Kidney (tissue), 13 donors: ENCODE measurements at regions not wholly inside any gene's neighbourhood (a gene's known extent, or its start where the extent isn't known, plus 50 kb on each side); places are given as distances from the start of the nearest gene placed in this dataset.

ENCODE experiments used
- DNase-seq, 5 donors: peaks; one replicate each; pipeline ENCODE4 v3.0.0-alpha.2; 2013 to 2020
- FAIRE-seq: peaks from 2 replicates; lab custom pipeline; 2012; peaks lifted over from hg19 to GRCh38; lab: Jason Lieb, UNC
- H3K27ac ChIP-seq, 2 donors: one replicate each; pipeline ENCODE4 v1.7.0; 2013; ENCODE audit warnings: low read depth in 2 of 2, low read length in 2 of 2, inconsistent platforms in 1 of 2
- H3K27me3 ChIP-seq: one replicate; pipeline ENCODE4 v1.7.1; 2013; ENCODE audit warnings: low read length, inconsistent platforms; ENCODE audit not compliant: control insufficient read depth, insufficient read depth
- H3K36me3 ChIP-seq, 3 donors: one replicate each; pipeline versions ENCODE4 v1.7.0 to v1.7.1; 2013; ENCODE audit warnings: low read length in 3 of 3, control low read depth in 1 of 3, inconsistent platforms in 1 of 3; ENCODE audit not compliant: insufficient read depth in 3 of 3, control insufficient read depth in 2 of 3
- H3K4me1 ChIP-seq, 3 donors: one replicate each; pipeline versions ENCODE4 v1.7.0 to v1.7.1; 2013; ENCODE audit warnings: low read length in 3 of 3, inconsistent platforms in 1 of 3, low read depth in 1 of 3; ENCODE audit not compliant: control insufficient read depth in 2 of 3, insufficient read depth in 2 of 3
- H3K4me3 ChIP-seq, 3 donors: one replicate each; pipeline versions ENCODE4 v1.7.0 to v1.8.1; 2013; ENCODE audit warnings: low read length in 3 of 3, control low read depth in 1 of 3, inconsistent platforms in 1 of 3
- H3K9ac ChIP-seq, 3 donors: one replicate each; pipeline versions ENCODE4 v1.7.0 to v1.7.1; 2013; ENCODE audit warnings: low read length in 3 of 3, control low read depth in 1 of 3, inconsistent platforms in 1 of 3
- H3K9me3 ChIP-seq, 3 donors: one replicate each; pipeline versions ENCODE4 v1.7.0 to v1.7.1; 2013; ENCODE audit warnings: low read length in 3 of 3, control low read depth in 1 of 3, inconsistent platforms in 1 of 3; ENCODE audit not compliant: control insufficient read depth in 2 of 3, insufficient read depth in 1 of 3
- intact Hi-C: fragments of 100-400 bp; cut with DNase I; formaldehyde crosslinking; loops from one replicate; pipeline ENCODE4 v1.11.1; 2022
- TF ChIP-seq, protein P1 (sequence below): IDR thresholded peaks from 3 replicates; pipeline ENCODE4 v1.5.1; 2012; ENCODE audit warnings: mild to moderate bottlenecking, moderate library complexity, borderline replicate concordance; ENCODE audit not compliant: insufficient read depth; ENCODE audit errors: extremely low read depth
- donor health status: control.
- donor health status: control.
- donor health status: control.
- donor health status: control.
- donor health status: control.
- donor health status: DM: yes; HTN: yes; CAD: no.
- donor health status: Normal renal cell carcinoma (clear cell type).

DNA sequence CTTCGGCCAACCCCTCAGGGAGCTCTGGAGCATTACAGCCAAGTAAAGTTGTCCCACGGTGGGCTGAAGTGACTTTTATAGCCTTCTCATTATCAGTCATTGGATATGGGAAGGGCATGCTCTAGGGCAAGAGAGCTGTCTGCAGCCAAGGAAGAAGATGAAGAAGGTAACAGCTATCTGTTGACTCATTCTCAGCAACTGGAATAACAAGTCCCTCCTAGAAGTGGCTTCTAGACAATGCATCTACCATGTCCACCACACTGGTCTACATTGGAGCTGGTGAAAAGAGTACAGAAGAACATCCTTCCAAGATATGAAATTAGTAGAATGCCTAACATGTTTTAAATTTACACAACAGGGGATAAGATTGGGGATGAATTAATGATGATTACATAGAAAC is 524.2 kb downstream of the ACTL7B start:
- TF ChIP-seq, protein P1, sequence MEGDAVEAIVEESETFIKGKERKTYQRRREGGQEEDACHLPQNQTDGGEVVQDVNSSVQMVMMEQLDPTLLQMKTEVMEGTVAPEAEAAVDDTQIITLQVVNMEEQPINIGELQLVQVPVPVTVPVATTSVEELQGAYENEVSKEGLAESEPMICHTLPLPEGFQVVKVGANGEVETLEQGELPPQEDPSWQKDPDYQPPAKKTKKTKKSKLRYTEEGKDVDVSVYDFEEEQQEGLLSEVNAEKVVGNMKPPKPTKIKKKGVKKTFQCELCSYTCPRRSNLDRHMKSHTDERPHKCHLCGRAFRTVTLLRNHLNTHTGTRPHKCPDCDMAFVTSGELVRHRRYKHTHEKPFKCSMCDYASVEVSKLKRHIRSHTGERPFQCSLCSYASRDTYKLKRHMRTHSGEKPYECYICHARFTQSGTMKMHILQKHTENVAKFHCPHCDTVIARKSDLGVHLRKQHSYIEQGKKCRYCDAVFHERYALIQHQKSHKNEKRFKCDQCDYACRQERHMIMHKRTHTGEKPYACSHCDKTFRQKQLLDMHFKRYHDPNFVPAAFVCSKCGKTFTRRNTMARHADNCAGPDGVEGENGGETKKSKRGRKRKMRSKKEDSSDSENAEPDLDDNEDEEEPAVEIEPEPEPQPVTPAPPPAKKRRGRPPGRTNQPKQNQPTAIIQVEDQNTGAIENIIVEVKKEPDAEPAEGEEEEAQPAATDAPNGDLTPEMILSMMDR, result no peak
- no peak for FAIRE-seq
- H3K4me3 ChIP-seq, result no peak overlapping the region
- H3K27ac ChIP-seq, result no peak overlapping the region
- no peaks in the 10 kb centered on the region for H3K27me3 ChIP-seq
- peaks cover 0 to 11% (median 6%) of the 10 kb centered on the region in 3 donors for H3K9me3 ChIP-seq
- DNase-seq, result peak in 1 of 5 donors; percentile 16
- intact Hi-C loops, result no loop called here
- H3K4me1 ChIP-seq, result no peaks in the 10 kb centered on the region
- no peak overlapping the region for H3K9ac ChIP-seq
- H3K36me3 ChIP-seq, result no peaks in the 10 kb centered on the region

DNA sequence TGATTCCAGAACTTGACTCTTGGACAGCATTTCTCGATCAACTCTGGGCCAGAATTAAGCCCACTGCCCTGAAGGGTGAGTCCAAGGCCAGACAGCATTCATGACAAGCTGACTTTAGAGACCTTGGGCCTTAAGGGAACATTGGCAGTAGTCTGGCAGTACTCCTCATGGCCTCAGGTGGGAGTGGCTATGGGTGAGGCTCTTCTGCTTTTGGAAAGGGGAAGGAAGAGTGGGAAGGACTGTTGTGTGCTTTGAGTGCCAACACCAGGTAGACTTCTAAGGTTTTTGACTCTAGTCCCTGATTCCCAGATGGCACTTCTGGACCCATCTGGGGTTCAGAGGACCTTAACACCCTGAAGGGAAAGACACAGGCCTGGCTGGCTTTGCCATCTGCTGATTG is 530.4 kb downstream of the ACTL7B start:
- no peak overlapping the region for H3K9ac ChIP-seq
- H3K36me3 ChIP-seq, result no peaks in the 10 kb centered on the region
- peaks cover 0 to 14% (median 6%) of the 10 kb centered on the region in 3 donors for H3K9me3 ChIP-seq
- DNase-seq, result no peak
- TF ChIP-seq, protein P1, result no peak
- no peak overlapping the region for H3K27ac ChIP-seq
- intact Hi-C loops, result no loop called here
- no peak for FAIRE-seq
- H3K4me1 ChIP-seq, result no peaks in the 10 kb centered on the region
- no peaks in the 10 kb centered on the region for H3K27me3 ChIP-seq
- no peak overlapping the region for H3K4me3 ChIP-seq

DNA sequence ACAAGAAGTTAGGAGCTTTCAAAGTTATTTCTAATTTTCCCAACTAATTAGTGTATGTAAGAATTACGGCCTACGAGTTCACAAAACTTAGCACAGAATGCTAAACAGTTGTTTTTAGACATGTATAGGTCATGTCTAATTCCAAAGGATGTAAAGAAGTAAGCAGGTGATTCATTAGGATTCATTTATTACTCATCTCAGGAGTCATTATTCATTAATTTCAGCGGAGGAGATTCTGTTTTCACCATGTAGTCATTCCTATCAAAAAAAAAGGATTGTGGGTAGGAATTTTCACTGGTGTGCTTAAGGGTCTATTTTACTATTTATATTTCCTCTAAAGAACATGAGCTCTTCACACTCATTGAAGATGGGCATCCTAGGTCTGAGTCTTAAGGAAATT is 532.2 kb downstream of the ACTL7B start:
- no peak for FAIRE-seq
- no peaks in the 10 kb centered on the region for H3K27me3 ChIP-seq
- H3K9me3 ChIP-seq, result peaks cover 0 to 14% (median 6%) of the 10 kb centered on the region in 3 donors

More for the DNA sequence above, 532.2 kb downstream of the ACTL7B start:
- no peaks in the 10 kb centered on the region for H3K36me3 ChIP-seq
- no peak overlapping the region for H3K9ac ChIP-seq
- intact Hi-C loops, result no loop called here
- TF ChIP-seq, protein P1, result no peak
- H3K4me1 ChIP-seq, result no peaks in the 10 kb centered on the region
- no peak overlapping the region for H3K4me3 ChIP-seq
- no peak overlapping the region for H3K27ac ChIP-seq
- DNase-seq, result no peak
